Neural cell (in vitro differentiated cells): ENCODE measurements at regions not wholly inside any gene's neighbourhood (a gene's known extent, or its start where the extent isn't known, plus 50 kb on each side); places are given as distances from the start of the nearest gene placed in this dataset.

Experiments used
- H2AFZ ChIP-seq: fragments of 200-600, 300-800 bp; sonication (generic), shearing (Covaris generic); 2 replicates; pipeline ENCODE4 v1.6.0; 2014; ENCODE audit warnings: low read depth, mild to moderate bottlenecking, antibody characterized with exemption, low read length, moderate library complexity
- H3F3A ChIP-seq: fragments of 200-600 bp; shearing (Covaris generic); 2 replicates; pipeline ENCODE4 v1.6.1; 2016; ENCODE audit warnings: mild to moderate bottlenecking, moderate library complexity, mixed read lengths, antibody characterized with exemption, low read length; ENCODE audit not compliant: insufficient read depth, poor library complexity, severe bottlenecking
- H3K27ac ChIP-seq: fragments of 200-600, 300-800 bp; sonication (generic), shearing (Covaris generic); 2 replicates; pipeline ENCODE4 v1.5.1; 2014; ENCODE audit warnings: mild to moderate bottlenecking, low read length, moderate library complexity
- H3K27me3 ChIP-seq: fragments of 300-800, 200-600 bp; sonication (generic), shearing (Covaris generic); 2 replicates; pipeline ENCODE4 v1.6.0; 2014; ENCODE audit warnings: mild to moderate bottlenecking, low read depth, low read length, moderate library complexity; ENCODE audit not compliant: insufficient read depth
- H3K36me3 ChIP-seq: fragments of 300-800, 200-600 bp; sonication (generic), shearing (Covaris generic); 2 replicates; pipeline ENCODE4 v1.5.1; 2014; ENCODE audit warnings: mild to moderate bottlenecking, antibody characterized with exemption, low read length, moderate library complexity; ENCODE audit not compliant: insufficient read depth
- H3K4me2 ChIP-seq: fragments of 300-800, 200-600 bp; sonication (generic), shearing (Covaris generic); 2 replicates; pipeline ENCODE4 v1.6.0; 2014; ENCODE audit warnings: mild to moderate bottlenecking, low read length
- H3K4me3 ChIP-seq: fragments of 300-800, 200-600 bp; sonication (generic), shearing (Covaris generic); 2 replicates; pipeline ENCODE4 v1.5.1; 2014; ENCODE audit warnings: mild to moderate bottlenecking, low read length, moderate library complexity
- H3K79me2 ChIP-seq: fragments of 200-600 bp; shearing (Covaris generic); replicated peaks from 2 replicates; pipeline ENCODE4 v1.6.0; 2014; ENCODE audit warnings: mild to moderate bottlenecking, low read length, moderate library complexity; ENCODE audit not compliant: insufficient read depth
- H3K9ac ChIP-seq: fragments of 300-800, 200-600 bp; sonication (generic), shearing (Covaris generic); 2 replicates; pipeline ENCODE4 v1.6.1; 2016; ENCODE audit warnings: mild to moderate bottlenecking, low read length, mixed read lengths
- H3K9me2 ChIP-seq: fragments of 200-600 bp; shearing (Covaris generic); 2 replicates; pipeline ENCODE4 v1.6.1; 2016; ENCODE audit warnings: mild to moderate bottlenecking, low read length, mixed read lengths; ENCODE audit not compliant: insufficient read depth
- H3K9me3 ChIP-seq: fragments of 200-600, 300-800 bp; sonication (generic), shearing (Covaris generic); 2 replicates; pipeline ENCODE4 v1.6.1; 2016; ENCODE audit warnings: mild to moderate bottlenecking, mixed run types, low read length, moderate library complexity, mixed read lengths
- H4K20me1 ChIP-seq: fragments of 200-600 bp; shearing (Covaris generic); 2 replicates; pipeline ENCODE4 v1.6.1; 2016; ENCODE audit warnings: mild to moderate bottlenecking, mixed run types; ENCODE audit not compliant: insufficient read depth
- CTCF ChIP-seq: fragments of 450-650 bp; IDR thresholded peaks from 2 replicates; pipeline ENCODE4 v1.5.1; 2014; ENCODE audit warnings: antibody characterized with exemption, mild to moderate bottlenecking, moderate library complexity; ENCODE audit not compliant: poor library complexity, severe bottlenecking
- EP300 ChIP-seq: fragments of 450-650 bp; conservative IDR thresholded peaks from 2 replicates; pipeline ENCODE4 v1.6.1; 2014; ENCODE audit warnings: antibody characterized with exemption, mild to moderate bottlenecking, moderate library complexity; ENCODE audit not compliant: poor library complexity, severe bottlenecking
- EZH2 ChIP-seq: fragments of 200-600, 300-800 bp; shearing (Covaris generic), sonication (generic); IDR thresholded peaks from 2 replicates; pipeline ENCODE4 v1.6.1; 2014; ENCODE audit warnings: antibody characterized with exemption, low read length, borderline replicate concordance, mild to moderate bottlenecking; ENCODE audit not compliant: insufficient read depth, poor library complexity, severe bottlenecking
- MXI1 ChIP-seq: fragments of 450-650 bp; conservative IDR thresholded peaks from 2 replicates; pipeline ENCODE4 v1.6.1; 2014; ENCODE audit warnings: antibody characterized with exemption, mild to moderate bottlenecking; ENCODE audit not compliant: poor library complexity, severe bottlenecking
- POLR2AphosphoS5 ChIP-seq: IDR thresholded peaks from 2 replicates; pipeline ENCODE4 v1.6.1; 2012
- RAD21 ChIP-seq: fragments of 450-650 bp; conservative IDR thresholded peaks from 2 replicates; pipeline ENCODE4 v1.6.1; 2014; ENCODE audit warnings: antibody characterized with exemption, mild to moderate bottlenecking, moderate library complexity
- TAF1 ChIP-seq: IDR thresholded peaks from 2 replicates; pipeline ENCODE4 v1.6.1; 2012; ENCODE audit warnings: low read depth
- TF ChIP-seq, protein P1 (sequence below): IDR thresholded peaks from 2 replicates; pipeline ENCODE4 v1.6.1; 2012; ENCODE audit warnings: borderline replicate concordance

DNA sequence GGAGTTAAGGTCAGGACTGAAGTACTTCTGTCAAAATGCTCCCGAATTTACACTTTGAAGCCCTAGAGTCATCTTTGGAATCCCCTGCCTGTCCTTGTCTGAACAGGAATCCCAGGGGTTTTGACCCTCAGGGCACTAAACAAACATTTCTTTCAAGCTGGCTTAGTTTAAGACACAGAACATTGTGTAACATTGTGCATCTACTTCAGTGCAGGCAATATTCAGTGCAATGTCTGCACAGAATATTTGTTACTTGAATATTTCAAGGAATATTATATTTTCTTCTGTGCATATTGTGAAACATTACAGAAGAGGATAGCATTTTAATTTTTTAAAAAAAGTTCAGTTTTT lies 763.4 kb downstream of the PCDH18 start:
- Histone ChIP-seq H3K27me3 (no peaks in the 10 kb centered on the region), H3K9me2 (no peaks in the 10 kb centered on the region), H3K4me3 (peak overlapping the region; percentile 8), H2AFZ (no peak overlapping the region), H3K9me3 (no peaks in the 10 kb centered on the region), H3K79me2 (no peaks in the 10 kb centered on the region), H3K27ac (peak overlapping the region; percentile 60), H4K20me1 (no peaks in the 10 kb centered on the region), H3K36me3 (no peaks in the 10 kb centered on the region), H3K4me2 (peak overlapping the region; percentile 35), H3K9ac (no peak overlapping the region), H3F3A (no peaks in the 10 kb centered on the region)
- TF ChIP-seq EZH2: no peak
- TF ChIP-seq, protein P1, sequence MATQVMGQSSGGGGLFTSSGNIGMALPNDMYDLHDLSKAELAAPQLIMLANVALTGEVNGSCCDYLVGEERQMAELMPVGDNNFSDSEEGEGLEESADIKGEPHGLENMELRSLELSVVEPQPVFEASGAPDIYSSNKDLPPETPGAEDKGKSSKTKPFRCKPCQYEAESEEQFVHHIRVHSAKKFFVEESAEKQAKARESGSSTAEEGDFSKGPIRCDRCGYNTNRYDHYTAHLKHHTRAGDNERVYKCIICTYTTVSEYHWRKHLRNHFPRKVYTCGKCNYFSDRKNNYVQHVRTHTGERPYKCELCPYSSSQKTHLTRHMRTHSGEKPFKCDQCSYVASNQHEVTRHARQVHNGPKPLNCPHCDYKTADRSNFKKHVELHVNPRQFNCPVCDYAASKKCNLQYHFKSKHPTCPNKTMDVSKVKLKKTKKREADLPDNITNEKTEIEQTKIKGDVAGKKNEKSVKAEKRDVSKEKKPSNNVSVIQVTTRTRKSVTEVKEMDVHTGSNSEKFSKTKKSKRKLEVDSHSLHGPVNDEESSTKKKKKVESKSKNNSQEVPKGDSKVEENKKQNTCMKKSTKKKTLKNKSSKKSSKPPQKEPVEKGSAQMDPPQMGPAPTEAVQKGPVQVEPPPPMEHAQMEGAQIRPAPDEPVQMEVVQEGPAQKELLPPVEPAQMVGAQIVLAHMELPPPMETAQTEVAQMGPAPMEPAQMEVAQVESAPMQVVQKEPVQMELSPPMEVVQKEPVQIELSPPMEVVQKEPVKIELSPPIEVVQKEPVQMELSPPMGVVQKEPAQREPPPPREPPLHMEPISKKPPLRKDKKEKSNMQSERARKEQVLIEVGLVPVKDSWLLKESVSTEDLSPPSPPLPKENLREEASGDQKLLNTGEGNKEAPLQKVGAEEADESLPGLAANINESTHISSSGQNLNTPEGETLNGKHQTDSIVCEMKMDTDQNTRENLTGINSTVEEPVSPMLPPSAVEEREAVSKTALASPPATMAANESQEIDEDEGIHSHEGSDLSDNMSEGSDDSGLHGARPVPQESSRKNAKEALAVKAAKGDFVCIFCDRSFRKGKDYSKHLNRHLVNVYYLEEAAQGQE: no peak
- TF ChIP-seq CTCF: no peak
- no peak for TF ChIP-seq TAF1
- no peak for TF ChIP-seq POLR2AphosphoS5
- TF ChIP-seq EP300: no peak
- no peak for TF ChIP-seq MXI1

GRCh38 chr4:136768213-136768924 lies 763.9 kb downstream of the PCDH18 start:
- no peaks in the 10 kb centered on the region for H3K9me3 ChIP-seq

More at GRCh38 chr4:136768213-136768924, 763.9 kb downstream of the PCDH18 start:
- Histone ChIP-seq H3K27ac (peak overlapping the region; percentile 60), H2AFZ (no peak overlapping the region), H3K4me3 (no peak overlapping the region), H4K20me1 (no peaks in the 10 kb centered on the region), H3K36me3 (no peaks in the 10 kb centered on the region), H3F3A (no peaks in the 10 kb centered on the region), H3K9ac (no peak overlapping the region), H3K27me3 (no peaks in the 10 kb centered on the region), H3K4me2 (no peak overlapping the region), H3K79me2 (no peaks in the 10 kb centered on the region), H3K9me2 (no peaks in the 10 kb centered on the region)
- peak; percentile 60 for TF ChIP-seq POLR2AphosphoS5
- peak; percentile 24 for TF ChIP-seq RAD21
- TF ChIP-seq EZH2: no peak
- peak; percentile 89 for TF ChIP-seq EP300
- TF ChIP-seq, protein P1: no peak
